ENCODE measurements at regions not wholly inside any gene's neighbourhood (a gene's known extent, or its start where the extent isn't known, plus 50 kb on each side); places are given as distances from the start of the nearest gene placed in this dataset.

DNA sequence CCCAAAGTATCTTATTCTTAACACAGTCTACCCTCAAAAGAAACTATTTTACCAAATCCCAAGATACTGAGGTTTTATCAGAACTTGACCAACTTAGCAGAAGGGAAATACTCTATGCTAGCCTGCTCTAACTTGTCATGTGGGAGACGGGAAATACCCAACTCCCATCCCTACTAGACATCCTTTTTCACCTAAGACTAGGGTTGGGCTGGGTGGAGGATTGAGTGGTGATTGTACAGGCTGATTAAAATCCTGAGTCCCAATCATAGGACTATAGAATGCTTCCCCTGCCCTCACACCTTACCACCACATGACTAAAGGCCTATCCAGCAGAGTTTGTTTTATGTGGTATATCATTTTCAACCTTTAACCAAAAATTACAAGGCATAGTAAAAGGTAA, 786.5 kb downstream of the TAF11L14 start:
- H3K9ac ChIP-seq (ENCODE audit: insufficient read depth, low read depth, low read length): no peak overlapping the region
- FAIRE-seq: no peak
- no peak for ATAC-seq
- intact Hi-C loops (cut with micrococcal nuclease; ENCODE audit: unreplicated experiment): no loop called here
- ChIA-PET POLR2A (no interaction called here), CTCF (ENCODE audit: low intra/inter-chr PET ratio, low total read pairs) (no interaction called here)
- BruUV-seq (replicated peaks): no TSS peak
- peaks cover 4% of the 10 kb centered on the region; the same call in 1 of the 2 replicates for H3K9me3 ChIP-seq (ENCODE audit: low read length)
- 0% methylated on average over 1 of the region's 1 CpG for WGBS (ENCODE audit: low lambda C conversion rate)
- H3K4me2 ChIP-seq (ENCODE audit: low read depth, low read length): no peak overlapping the region
- in situ Hi-C loops (cut with HindIII; ENCODE audit: extremely low pct_ligation_motif_present, low pct_unique_long_range_greater_than_20kb): no loop called here
- no peaks in the 10 kb centered on the region for H3K4me1 ChIP-seq (ENCODE audit: insufficient read depth, low read length)
- DNase-seq (ENCODE audit: low spot score): no peak
- H3K27me3 ChIP-seq (ENCODE audit: control insufficient read depth in 1 of 2, insufficient read depth in 2 of 2, low read length in 2 of 2): no peaks in the 10 kb centered on the region
- no peaks in the 10 kb centered on the region for H3K79me2 ChIP-seq (ENCODE audit: insufficient read depth, low read length)
- no peak overlapping the region for H3K4me3 ChIP-seq (replicated peaks in 1 of 3; ENCODE audit: insufficient read depth in 1 of 3, low read depth in 2 of 3, low read length in 3 of 3)
- no peaks in the 10 kb centered on the region for H3K36me3 ChIP-seq (replicated peaks in 1 of 2; ENCODE audit: control insufficient read depth in 1 of 2, insufficient read depth in 2 of 2, low read length in 2 of 2)
- no peak overlapping the region for H3K27ac ChIP-seq (ENCODE audit: extremely low read length, insufficient read depth, low read length)
- no peak overlapping the region for H2AFZ ChIP-seq (ENCODE audit: low read length)
- H4K20me1 ChIP-seq (ENCODE audit: insufficient read depth, low read length): no peaks in the 10 kb centered on the region
- TF ChIP-seq CHD4 (IDR thresholded peaks at IDR 0.05; ENCODE audit: borderline replicate concordance, low read length) (no peak), BORCS8-MEF2B (CRISPR knock-in tag; IDR thresholded peaks at IDR 0.05) (no peak), TCF12 (IDR thresholded peaks at IDR 0.05) (no peak), TCF12 (CRISPR knock-in tag; IDR thresholded peaks at IDR 0.05) (no peak), ZZZ3 (CRISPR knock-in tag; IDR thresholded peaks at IDR 0.05; ENCODE audit: borderline replicate concordance) (no peak)
- TF ChIP-seq, protein P1, sequence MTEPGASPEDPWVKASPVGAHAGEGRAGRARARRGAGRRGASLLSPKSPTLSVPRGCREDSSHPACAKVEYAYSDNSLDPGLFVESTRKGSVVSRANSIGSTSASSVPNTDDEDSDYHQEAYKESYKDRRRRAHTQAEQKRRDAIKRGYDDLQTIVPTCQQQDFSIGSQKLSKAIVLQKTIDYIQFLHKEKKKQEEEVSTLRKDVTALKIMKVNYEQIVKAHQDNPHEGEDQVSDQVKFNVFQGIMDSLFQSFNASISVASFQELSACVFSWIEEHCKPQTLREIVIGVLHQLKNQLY (CRISPR knock-in tag; IDR thresholded peaks at IDR 0.05): no peak
- TF ChIP-seq, protein P2, sequence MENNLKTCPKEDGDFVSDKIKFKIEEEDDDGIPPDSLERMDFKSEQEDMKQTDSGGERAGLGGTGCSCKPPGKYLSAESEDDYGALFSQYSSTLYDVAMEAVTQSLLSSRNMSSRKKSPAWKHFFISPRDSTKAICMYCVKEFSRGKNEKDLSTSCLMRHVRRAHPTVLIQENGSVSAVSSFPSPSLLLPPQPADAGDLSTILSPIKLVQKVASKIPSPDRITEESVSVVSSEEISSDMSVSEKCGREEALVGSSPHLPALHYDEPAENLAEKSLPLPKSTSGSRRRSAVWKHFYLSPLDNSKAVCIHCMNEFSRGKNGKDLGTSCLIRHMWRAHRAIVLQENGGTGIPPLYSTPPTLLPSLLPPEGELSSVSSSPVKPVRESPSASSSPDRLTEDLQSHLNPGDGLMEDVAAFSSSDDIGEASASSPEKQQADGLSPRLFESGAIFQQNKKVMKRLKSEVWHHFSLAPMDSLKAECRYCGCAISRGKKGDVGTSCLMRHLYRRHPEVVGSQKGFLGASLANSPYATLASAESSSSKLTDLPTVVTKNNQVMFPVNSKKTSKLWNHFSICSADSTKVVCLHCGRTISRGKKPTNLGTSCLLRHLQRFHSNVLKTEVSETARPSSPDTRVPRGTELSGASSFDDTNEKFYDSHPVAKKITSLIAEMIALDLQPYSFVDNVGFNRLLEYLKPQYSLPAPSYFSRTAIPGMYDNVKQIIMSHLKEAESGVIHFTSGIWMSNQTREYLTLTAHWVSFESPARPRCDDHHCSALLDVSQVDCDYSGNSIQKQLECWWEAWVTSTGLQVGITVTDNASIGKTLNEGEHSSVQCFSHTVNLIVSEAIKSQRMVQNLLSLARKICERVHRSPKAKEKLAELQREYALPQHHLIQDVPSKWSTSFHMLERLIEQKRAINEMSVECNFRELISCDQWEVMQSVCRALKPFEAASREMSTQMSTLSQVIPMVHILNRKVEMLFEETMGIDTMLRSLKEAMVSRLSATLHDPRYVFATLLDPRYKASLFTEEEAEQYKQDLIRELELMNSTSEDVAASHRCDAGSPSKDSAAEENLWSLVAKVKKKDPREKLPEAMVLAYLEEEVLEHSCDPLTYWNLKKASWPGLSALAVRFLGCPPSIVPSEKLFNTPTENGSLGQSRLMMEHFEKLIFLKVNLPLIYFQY (CRISPR knock-in tag; IDR thresholded peaks at IDR 0.05; ENCODE audit: borderline replicate concordance): no peak

All from HepG2 (cell line).